ENCODE measurements at regions not wholly inside any gene's neighbourhood (a gene's known extent, or its start where the extent isn't known, plus 50 kb on each side); places are given as distances from the start of the nearest gene placed in this dataset.

DNA sequence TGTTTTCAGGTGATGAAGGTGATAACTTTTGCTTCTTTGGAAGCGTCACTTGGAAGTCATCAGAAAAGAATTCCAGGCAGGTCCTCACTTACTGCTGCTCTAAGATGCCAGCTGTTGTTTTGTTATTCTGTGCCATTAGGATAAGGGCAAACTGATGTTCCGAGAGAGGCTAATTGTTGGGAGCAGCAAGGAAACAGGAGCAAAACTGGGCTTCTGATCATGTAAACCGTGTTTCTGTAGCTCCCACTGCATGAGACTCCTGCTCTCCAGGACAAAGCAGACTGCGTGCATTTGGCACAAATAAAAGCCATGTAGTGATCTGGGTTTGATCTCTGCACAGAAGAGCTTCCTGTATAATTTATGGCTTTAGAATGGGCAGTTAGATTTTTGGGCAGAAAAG, 248.2 kb downstream of the MAN2A1 start:
- TF ChIP-seq, protein P1, sequence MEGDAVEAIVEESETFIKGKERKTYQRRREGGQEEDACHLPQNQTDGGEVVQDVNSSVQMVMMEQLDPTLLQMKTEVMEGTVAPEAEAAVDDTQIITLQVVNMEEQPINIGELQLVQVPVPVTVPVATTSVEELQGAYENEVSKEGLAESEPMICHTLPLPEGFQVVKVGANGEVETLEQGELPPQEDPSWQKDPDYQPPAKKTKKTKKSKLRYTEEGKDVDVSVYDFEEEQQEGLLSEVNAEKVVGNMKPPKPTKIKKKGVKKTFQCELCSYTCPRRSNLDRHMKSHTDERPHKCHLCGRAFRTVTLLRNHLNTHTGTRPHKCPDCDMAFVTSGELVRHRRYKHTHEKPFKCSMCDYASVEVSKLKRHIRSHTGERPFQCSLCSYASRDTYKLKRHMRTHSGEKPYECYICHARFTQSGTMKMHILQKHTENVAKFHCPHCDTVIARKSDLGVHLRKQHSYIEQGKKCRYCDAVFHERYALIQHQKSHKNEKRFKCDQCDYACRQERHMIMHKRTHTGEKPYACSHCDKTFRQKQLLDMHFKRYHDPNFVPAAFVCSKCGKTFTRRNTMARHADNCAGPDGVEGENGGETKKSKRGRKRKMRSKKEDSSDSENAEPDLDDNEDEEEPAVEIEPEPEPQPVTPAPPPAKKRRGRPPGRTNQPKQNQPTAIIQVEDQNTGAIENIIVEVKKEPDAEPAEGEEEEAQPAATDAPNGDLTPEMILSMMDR (IDR thresholded peaks at IDR 0.05) = no peak
- TF ChIP-seq POLR2A (IDR thresholded peaks at IDR 0.05) = no peak
- no peaks in the 10 kb centered on the region for H3K9me3 ChIP-seq
- H3K27ac ChIP-seq = no peak overlapping the region
- 89 to 91% methylated on average over 4 of the region's 4 CpGs for WGBS, 2 donors
- no peak overlapping the region for H3K4me3 ChIP-seq (replicated peaks in 1 of 3)
- intact Hi-C loops (cut with DNase I) = no loop called here
- no peaks in the 10 kb centered on the region for H3K4me1 ChIP-seq
- no peaks in the 10 kb centered on the region for H3K36me3 ChIP-seq
- no peak for DNase-seq
- H3K27me3 ChIP-seq = no peaks in the 10 kb centered on the region

GRCh38 chr5:109938453-109938852, 248.7 kb downstream of the MAN2A1 start:
- intact Hi-C loops (cut with DNase I) = no loop called here
- Histone ChIP-seq H3K27me3 (no peaks in the 10 kb centered on the region), H3K9me3 (no peaks in the 10 kb centered on the region), H3K36me3 (no peaks in the 10 kb centered on the region), H3K27ac (no peak overlapping the region), H3K4me3 (replicated peaks in 1 of 3) (no peak overlapping the region), H3K4me1 (no peaks in the 10 kb centered on the region)
- DNase-seq = no peak
- WGBS, 2 donors = 93 to 94% methylated on average over 2 of the region's 2 CpGs
- TF ChIP-seq, protein P1 (IDR thresholded peaks at IDR 0.05) = no peak
- TF ChIP-seq POLR2A (IDR thresholded peaks at IDR 0.05) = no peak

- Histone ChIP-seq H3K27me3 (no peaks in the 10 kb centered on the region), H3K27ac (no peak overlapping the region), H3K4me3 (replicated peaks in 1 of 3) (no peak overlapping the region), H3K4me1 (no peaks in the 10 kb centered on the region), H3K36me3 (no peaks in the 10 kb centered on the region), H3K9me3 (no peaks in the 10 kb centered on the region)
- DNase-seq = no peak
- 89 to 90% methylated on average over 7 of the region's 7 CpGs for WGBS, 2 donors
- intact Hi-C loops (cut with DNase I) = no loop called here
- no peak for TF ChIP-seq POLR2A (IDR thresholded peaks at IDR 0.05)
- TF ChIP-seq, protein P1 (IDR thresholded peaks at IDR 0.05) = no peak
Measured at GRCh38 chr5:109939116-109939682, 249.5 kb downstream of the MAN2A1 start.

DNA sequence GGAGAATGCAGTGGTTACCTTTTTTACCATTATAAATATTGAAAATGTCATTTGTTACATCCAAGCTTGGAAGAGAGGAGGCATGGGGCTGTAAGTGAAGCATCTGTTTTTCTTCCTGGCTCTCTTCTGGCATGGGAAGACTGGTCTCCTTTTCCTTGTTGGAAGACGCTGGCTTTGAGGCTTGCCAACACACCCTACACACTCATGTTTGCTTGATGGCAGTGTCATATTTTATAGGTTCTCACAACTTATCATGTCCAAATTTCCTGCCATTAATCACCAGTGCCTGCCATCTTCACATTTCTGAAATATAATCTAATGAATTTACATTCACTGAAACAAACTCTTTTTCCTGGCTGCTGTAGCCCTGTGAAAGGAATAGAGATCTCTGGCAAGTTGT, 252.9 kb downstream of the MAN2A1 start:
- H3K4me1 ChIP-seq = no peaks in the 10 kb centered on the region
- intact Hi-C loops (cut with DNase I) = no loop called here
- no peaks in the 10 kb centered on the region for H3K36me3 ChIP-seq
- H3K9me3 ChIP-seq = no peaks in the 10 kb centered on the region
- DNase-seq = no peak
- TF ChIP-seq, protein P1 (IDR thresholded peaks at IDR 0.05) = no peak
- TF ChIP-seq POLR2A (IDR thresholded peaks at IDR 0.05) = no peak
- no peak overlapping the region for H3K4me3 ChIP-seq (replicated peaks in 1 of 3)
- no peak overlapping the region for H3K27ac ChIP-seq
- 71 to 86% methylated on average over 1 of the region's 1 CpG for WGBS, 2 donors
- H3K27me3 ChIP-seq = no peaks in the 10 kb centered on the region

GRCh38 chr5:109943701-109944235, 254.0 kb downstream of the MAN2A1 start:
- DNase-seq = no peak
- TF ChIP-seq POLR2A (IDR thresholded peaks at IDR 0.05) = no peak
- TF ChIP-seq, protein P1 (IDR thresholded peaks at IDR 0.05) = no peak
- 84 to 85% methylated on average over 3 of the region's 3 CpGs for WGBS, 2 donors

More at GRCh38 chr5:109943701-109944235, 254.0 kb downstream of the MAN2A1 start:
- H3K27me3 ChIP-seq = no peaks in the 10 kb centered on the region
- intact Hi-C loops (cut with DNase I) = no loop called here
- H3K9me3 ChIP-seq = no peaks in the 10 kb centered on the region
- no peak overlapping the region for H3K4me3 ChIP-seq (replicated peaks in 1 of 3)
- H3K4me1 ChIP-seq = no peaks in the 10 kb centered on the region
- no peaks in the 10 kb centered on the region for H3K36me3 ChIP-seq
- H3K27ac ChIP-seq = no peak overlapping the region
